Esophagus muscularis mucosa (tissue), 4 donors: ENCODE measurements at regions not wholly inside any gene's neighbourhood (a gene's known extent, or its start where the extent isn't known, plus 50 kb on each side); places are given as distances from the start of the nearest gene placed in this dataset.
"Not testable (repeated sequence)": the region's sequence is repeated elsewhere in the genome, so short reads cannot be mapped to it uniquely, and the experiment has no call there.

Experiments used
- CTCF ChIP-seq, 3 experiments: fragments of 200-600 bp in 2 of 3; fragments of 450-650 bp in 1 of 3; sonication (generic) in 2 of 3; IDR thresholded peaks; one replicate each; pipeline ENCODE4 v1.5.1; 2017 to 2019; ENCODE audit warnings: antibody characterized with exemption in 3 of 3, mild to moderate bottlenecking in 2 of 3, moderate library complexity in 1 of 3
- EP300 ChIP-seq: sonication (generic); formaldehyde crosslinking; IDR thresholded peaks from one replicate; pipeline ENCODE4 v1.6.1; 2017; ENCODE audit warnings: antibody characterized with exemption
- POLR2A ChIP-seq: fragments of 450-650 bp; IDR thresholded peaks from one replicate; pipeline ENCODE4 v1.6.1; 2017; ENCODE audit warnings: antibody characterized with exemption, moderate library complexity, mild to moderate bottlenecking, low read depth
- POLR2AphosphoS5 ChIP-seq, 2 donors: sonication (generic); formaldehyde crosslinking; IDR thresholded peaks; one replicate each; pipeline ENCODE4 v1.6.1; 2017; ENCODE audit warnings: antibody characterized with exemption in 2 of 2

GRCh38 chrX:46186811-46187106, 358.5 kb downstream of the ZNF674 start:
- TF ChIP-seq CTCF (IDR thresholded peaks at IDR 0.05); POLR2AphosphoS5 (IDR thresholded peaks at IDR 0.05); EP300; POLR2A: not testable (repeated sequence)
